Kidney epithelial cell (primary cell): ENCODE measurements at regions not wholly inside any gene's neighbourhood (a gene's known extent, or its start where the extent isn't known, plus 50 kb on each side); places are given as distances from the start of the nearest gene placed in this dataset.

Source experiments
- DNase-seq: peaks from one replicate; pipeline ENCODE4 v3.0.0-alpha.2; 2010; ENCODE audit warnings: low read depth
- H3K27me3 ChIP-seq: 2 replicates; pipeline ENCODE4 v1.6.0; 2011; ENCODE audit warnings: low read length; ENCODE audit not compliant: control insufficient read depth, insufficient read depth
- H3K36me3 ChIP-seq: 2 replicates; pipeline ENCODE4 v1.5.1; 2011; ENCODE audit warnings: low read length; ENCODE audit not compliant: control insufficient read depth, insufficient read depth
- H3K4me3 ChIP-seq: 2 replicates; pipeline ENCODE4 v1.5.1; 2011; ENCODE audit warnings: low read depth, mild to moderate bottlenecking, control low read depth, low read length
- TF ChIP-seq, protein P1 (sequence below): IDR thresholded peaks from 2 replicates; pipeline ENCODE4 v1.5.1; 2011; ENCODE audit warnings: mild to moderate bottlenecking, moderate library complexity, low read length, control low read depth, inconsistent platforms; ENCODE audit not compliant: insufficient read depth, poor library complexity, severe bottlenecking

DNA sequence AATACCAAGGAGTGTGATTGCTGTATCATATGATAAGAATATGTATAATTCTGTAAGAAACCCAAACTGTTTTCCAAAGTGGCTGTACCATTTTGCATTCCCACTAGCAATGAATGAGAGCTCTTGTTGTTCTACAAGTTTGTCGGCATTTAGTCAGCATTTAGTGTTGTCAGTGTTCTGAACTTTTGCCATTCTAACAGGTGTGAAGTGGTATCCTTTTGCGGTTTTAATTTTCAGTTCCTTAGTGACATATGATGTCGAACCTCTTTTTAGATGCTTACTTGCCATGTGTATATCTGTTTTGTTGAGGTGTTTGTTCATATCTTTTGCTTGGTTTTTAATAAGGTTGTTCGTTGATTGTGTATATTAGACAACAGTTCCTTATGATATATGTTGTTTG is 296.3 kb upstream of the IZUMO3 start:
- no peak for DNase-seq
- Histone ChIP-seq H3K36me3 (no peaks in the 10 kb centered on the region), H3K27me3 (no peaks in the 10 kb centered on the region), H3K4me3 (no peak overlapping the region)
- TF ChIP-seq, protein P1, sequence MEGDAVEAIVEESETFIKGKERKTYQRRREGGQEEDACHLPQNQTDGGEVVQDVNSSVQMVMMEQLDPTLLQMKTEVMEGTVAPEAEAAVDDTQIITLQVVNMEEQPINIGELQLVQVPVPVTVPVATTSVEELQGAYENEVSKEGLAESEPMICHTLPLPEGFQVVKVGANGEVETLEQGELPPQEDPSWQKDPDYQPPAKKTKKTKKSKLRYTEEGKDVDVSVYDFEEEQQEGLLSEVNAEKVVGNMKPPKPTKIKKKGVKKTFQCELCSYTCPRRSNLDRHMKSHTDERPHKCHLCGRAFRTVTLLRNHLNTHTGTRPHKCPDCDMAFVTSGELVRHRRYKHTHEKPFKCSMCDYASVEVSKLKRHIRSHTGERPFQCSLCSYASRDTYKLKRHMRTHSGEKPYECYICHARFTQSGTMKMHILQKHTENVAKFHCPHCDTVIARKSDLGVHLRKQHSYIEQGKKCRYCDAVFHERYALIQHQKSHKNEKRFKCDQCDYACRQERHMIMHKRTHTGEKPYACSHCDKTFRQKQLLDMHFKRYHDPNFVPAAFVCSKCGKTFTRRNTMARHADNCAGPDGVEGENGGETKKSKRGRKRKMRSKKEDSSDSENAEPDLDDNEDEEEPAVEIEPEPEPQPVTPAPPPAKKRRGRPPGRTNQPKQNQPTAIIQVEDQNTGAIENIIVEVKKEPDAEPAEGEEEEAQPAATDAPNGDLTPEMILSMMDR: no peak

DNA sequence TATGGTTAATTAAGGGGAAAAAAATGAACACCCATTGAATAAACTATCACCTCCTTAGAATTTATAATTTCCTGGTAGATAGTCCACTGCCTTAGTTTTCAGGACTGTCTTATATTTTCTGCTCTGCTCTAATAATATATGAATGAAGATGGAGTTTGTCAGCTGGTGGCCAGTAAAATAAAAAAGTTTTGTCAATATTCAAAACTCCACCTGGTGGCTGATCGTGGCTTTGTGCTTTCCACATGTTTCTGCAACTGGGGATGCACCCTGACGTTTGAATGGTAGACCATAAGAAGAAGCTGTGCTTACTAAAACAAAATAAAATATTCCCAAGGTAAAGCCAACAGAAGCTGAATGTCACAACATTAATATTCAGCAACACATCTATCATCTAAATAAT is 286.6 kb upstream of the IZUMO3 start:
- TF ChIP-seq, protein P1: peak; percentile 53
- no peak overlapping the region for H3K4me3 ChIP-seq
- no peaks in the 10 kb centered on the region for H3K27me3 ChIP-seq
- DNase-seq: no peak
- H3K36me3 ChIP-seq: no peaks in the 10 kb centered on the region

DNA sequence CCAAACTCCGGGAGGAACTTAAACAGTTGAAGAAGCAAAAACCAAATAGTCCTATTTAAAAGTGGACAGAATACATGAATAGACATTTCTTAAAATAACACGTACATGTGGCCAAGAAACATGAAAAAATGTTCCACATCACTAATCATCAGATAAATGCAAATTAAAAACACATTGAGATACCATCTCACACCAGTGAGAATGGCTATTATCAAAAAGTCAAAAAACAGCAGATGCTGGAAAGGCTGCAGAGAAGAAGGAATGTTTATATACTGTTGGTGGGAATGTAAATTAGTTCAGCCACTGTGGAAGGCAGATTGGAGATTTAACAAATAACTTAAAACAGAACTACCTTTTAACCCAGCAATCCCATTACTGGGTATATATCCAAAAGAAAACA is 283.0 kb upstream of the IZUMO3 start:
- TF ChIP-seq, protein P1: no peak
- no peak overlapping the region for H3K4me3 ChIP-seq

DNA sequence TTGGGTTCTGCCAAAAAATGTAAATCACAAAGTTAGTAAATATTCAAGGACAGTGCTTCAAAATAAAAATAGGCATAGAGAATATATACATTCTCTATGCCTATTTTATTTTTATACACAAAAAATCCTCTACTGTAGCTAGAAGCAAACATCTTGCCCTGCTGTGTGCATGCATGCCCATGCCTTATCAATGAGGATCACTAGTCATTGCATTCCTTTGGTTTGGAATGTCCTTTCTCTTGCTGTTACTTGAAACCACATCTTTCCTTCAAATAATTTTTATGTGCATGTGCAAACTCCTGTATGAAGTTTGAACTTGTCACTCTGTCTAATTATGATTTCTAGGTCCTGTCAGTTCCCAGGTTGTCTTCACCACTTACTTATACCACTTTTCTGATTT is 278.9 kb upstream of the IZUMO3 start:
- no peaks in the 10 kb centered on the region for H3K27me3 ChIP-seq
- no peaks in the 10 kb centered on the region for H3K36me3 ChIP-seq
- H3K4me3 ChIP-seq: no peak overlapping the region
- TF ChIP-seq, protein P1: no peak
- DNase-seq: no peak

More for the DNA sequence above, 283.0 kb upstream of the IZUMO3 start:
- no peaks in the 10 kb centered on the region for H3K36me3 ChIP-seq
- no peak for DNase-seq
- no peaks in the 10 kb centered on the region for H3K27me3 ChIP-seq

DNA sequence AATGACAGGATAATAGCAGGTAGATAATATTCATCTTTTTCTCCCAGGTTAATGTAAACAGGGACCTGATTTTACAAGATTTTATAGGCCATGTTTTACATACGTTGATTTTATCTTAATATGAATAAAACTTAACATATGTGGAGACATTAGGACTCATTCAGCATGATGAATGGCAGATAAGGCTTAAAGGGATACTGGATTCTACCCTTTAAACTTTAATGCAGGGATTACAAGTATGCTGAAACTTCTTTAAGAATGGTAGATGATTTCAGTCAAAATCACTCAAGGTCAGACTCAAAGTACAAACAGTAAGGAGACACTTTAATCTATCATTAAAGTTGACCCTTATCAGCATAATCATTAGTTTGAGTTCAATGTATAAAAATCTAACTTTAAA is 274.5 kb upstream of the IZUMO3 start:
- TF ChIP-seq, protein P1: no peak
- no peaks in the 10 kb centered on the region for H3K27me3 ChIP-seq
- no peak overlapping the region for H3K4me3 ChIP-seq
- no peaks in the 10 kb centered on the region for H3K36me3 ChIP-seq
- no peak for DNase-seq

DNA sequence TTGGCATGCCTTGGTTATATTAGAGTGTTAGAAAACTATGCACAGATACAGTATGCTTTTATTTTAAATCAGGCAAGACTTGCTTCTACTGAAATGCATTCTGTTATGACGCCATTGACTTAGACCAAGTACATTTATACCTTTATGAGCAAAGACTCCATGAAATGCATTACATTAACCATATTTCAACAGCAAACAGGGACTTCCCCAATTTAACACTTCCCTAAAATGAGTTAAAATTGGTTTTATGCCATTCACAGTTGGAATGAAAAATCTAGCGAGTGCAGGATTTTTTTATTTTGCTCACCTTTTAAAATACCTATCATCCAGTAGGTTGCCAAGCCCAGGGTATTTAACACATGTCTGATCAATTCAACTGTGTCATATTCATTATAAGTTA is 272.1 kb upstream of the IZUMO3 start:
- TF ChIP-seq, protein P1: no peak
- H3K36me3 ChIP-seq: no peaks in the 10 kb centered on the region
- H3K27me3 ChIP-seq: no peaks in the 10 kb centered on the region
- no peak overlapping the region for H3K4me3 ChIP-seq
- DNase-seq: no peak
